ENCODE measurements at regions not wholly inside any gene's neighbourhood (a gene's known extent, or its start where the extent isn't known, plus 50 kb on each side); places are given as distances from the start of the nearest gene placed in this dataset.
"Not testable (repeated sequence)": the region's sequence is repeated elsewhere in the genome, so short reads cannot be mapped to it uniquely, and the experiment has no call there.

GRCh38 chr10:81405399-81405798 is 469.6 kb upstream of the NRG3 start:
- DNase-seq = no peak
- no peak overlapping the region for H3K4me3 ChIP-seq (ENCODE audit: low read depth, low read length)
- H3K27me3 ChIP-seq (ENCODE audit: insufficient read depth, low read depth, severe bottlenecking) = no peaks in the 10 kb centered on the region
- no peak overlapping the region for H3K27ac ChIP-seq
- TF ChIP-seq CTCF (IDR thresholded peaks at IDR 0.05; ENCODE audit: low read depth, low read length) = no peak
- no peaks in the 10 kb centered on the region for H3K36me3 ChIP-seq
- no peaks in the 10 kb centered on the region for H3K9me3 ChIP-seq (ENCODE audit: severe bottlenecking)

GRCh38 chr10:81414038-81414437 is 461.0 kb upstream of the NRG3 start:
- no peak overlapping the region for H3K27ac ChIP-seq
- H3K27me3 ChIP-seq (ENCODE audit: insufficient read depth, low read depth, severe bottlenecking) = no peaks in the 10 kb centered on the region
- TF ChIP-seq CTCF (IDR thresholded peaks at IDR 0.05; ENCODE audit: low read depth, low read length) = peak; percentile 56
- no peaks in the 10 kb centered on the region for H3K9me3 ChIP-seq (ENCODE audit: severe bottlenecking)
- no peaks in the 10 kb centered on the region for H3K36me3 ChIP-seq
- no peak overlapping the region for H3K4me3 ChIP-seq (ENCODE audit: low read depth, low read length)
- peak; percentile 63 for DNase-seq

GRCh38 chr10:81426722-81427121 is 448.3 kb upstream of the NRG3 start:
- no peaks in the 10 kb centered on the region for H3K36me3 ChIP-seq
- no peaks in the 10 kb centered on the region for H3K27me3 ChIP-seq (ENCODE audit: insufficient read depth, low read depth, severe bottlenecking)
- H3K9me3 ChIP-seq (ENCODE audit: severe bottlenecking) = no peaks in the 10 kb centered on the region
- no peak for TF ChIP-seq CTCF (IDR thresholded peaks at IDR 0.05; ENCODE audit: low read depth, low read length)
- H3K27ac ChIP-seq = no peak overlapping the region
- no peak overlapping the region for H3K4me3 ChIP-seq (ENCODE audit: low read depth, low read length)
- no peak for DNase-seq

GRCh38 chr10:81428456-81429134 is 446.4 kb upstream of the NRG3 start:
- Histone ChIP-seq H3K4me3 (ENCODE audit: low read depth, low read length) (no peak overlapping the region), H3K27me3 (ENCODE audit: insufficient read depth, low read depth, severe bottlenecking) (no peaks in the 10 kb centered on the region), H3K9me3 (ENCODE audit: severe bottlenecking) (no peaks in the 10 kb centered on the region), H3K36me3 (no peaks in the 10 kb centered on the region), H3K27ac (no peak overlapping the region)
- DNase-seq = no peak
- TF ChIP-seq CTCF (IDR thresholded peaks at IDR 0.05; ENCODE audit: low read depth, low read length) = no peak

- Histone ChIP-seq H3K36me3 (no peaks in the 10 kb centered on the region), H3K9me3 (ENCODE audit: severe bottlenecking) (no peaks in the 10 kb centered on the region), H3K4me3 (ENCODE audit: low read depth, low read length) (no peak overlapping the region), H3K27me3 (ENCODE audit: insufficient read depth, low read depth, severe bottlenecking) (no peaks in the 10 kb centered on the region), H3K27ac (no peak overlapping the region)
- DNase-seq = no peak
- TF ChIP-seq CTCF (IDR thresholded peaks at IDR 0.05; ENCODE audit: low read depth, low read length) = no peak
Measured at GRCh38 chr10:81439445-81439844, 435.5 kb upstream of the NRG3 start.

- H3K36me3 ChIP-seq; H3K27ac ChIP-seq; DNase-seq; H3K9me3 ChIP-seq (ENCODE audit: severe bottlenecking); H3K27me3 ChIP-seq (ENCODE audit: insufficient read depth, low read depth, severe bottlenecking); H3K4me3 ChIP-seq (ENCODE audit: low read depth, low read length): not testable (repeated sequence)
Measured at GRCh38 chr10:81441624-81442023, 433.4 kb upstream of the NRG3 start.
